Suppressor macrophage treated with lipopolysaccharide for 1 hour (primary cell): ENCODE measurements at regions not wholly inside any gene's neighbourhood (a gene's known extent, or its start where the extent isn't known, plus 50 kb on each side); places are given as distances from the start of the nearest gene placed in this dataset.
"Not testable (repeated sequence)": the region's sequence is repeated elsewhere in the genome, so short reads cannot be mapped to it uniquely, and the experiment has no call there.

Source experiments
- DNase-seq, 3 donors: peaks; one replicate each; pipeline ENCODE4 v3.0.0-alpha.2; 2020 to 2022

- DNase-seq, result no peak
Measured at GRCh38 chr5:138647261-138647788, 72.1 kb upstream of the HSPA9 start.

- no peak for DNase-seq
Measured at GRCh38 chr5:138646671-138647070, 71.5 kb upstream of the HSPA9 start.

- DNase-seq, result no peak
Measured at GRCh38 chr5:138645778-138646575, 70.8 kb upstream of the HSPA9 start.

DNA sequence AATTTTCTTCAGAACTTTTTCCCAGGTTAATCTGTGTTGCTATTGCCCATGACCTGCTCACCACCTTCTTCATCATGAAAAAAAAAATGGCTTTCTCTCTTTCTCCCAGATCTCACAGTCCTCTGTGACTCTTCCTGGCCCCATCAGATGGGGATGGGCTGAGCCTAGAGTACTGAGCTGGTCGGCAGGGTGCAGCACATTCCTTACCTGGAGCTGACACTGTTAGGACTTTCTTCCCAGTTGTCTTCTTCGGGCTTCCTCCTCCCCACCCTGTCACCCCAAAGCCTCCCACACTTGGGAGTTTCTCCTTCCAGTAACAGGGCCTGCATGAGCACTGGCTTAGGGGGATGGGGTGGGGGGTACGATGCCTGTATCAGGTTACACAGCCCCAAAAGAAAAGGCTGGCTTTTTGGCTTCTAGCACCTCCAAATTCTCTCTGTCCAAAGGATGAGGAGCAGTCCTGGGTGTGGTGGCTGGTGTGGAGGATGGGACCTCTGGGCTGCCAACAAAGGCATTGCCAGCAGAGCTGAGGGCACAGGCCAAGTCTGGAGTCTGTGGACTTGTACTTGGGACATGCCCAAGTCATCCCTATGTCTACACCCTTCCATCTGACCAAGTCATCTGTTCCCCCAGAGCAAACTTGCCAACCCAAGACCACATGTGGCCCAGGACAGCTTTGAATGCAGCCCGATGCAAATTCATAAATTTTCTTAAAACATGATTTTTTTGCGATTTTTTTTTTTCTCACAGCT is 68.0 kb upstream of the HSPA9 start:
- DNase-seq, result no peak

DNA sequence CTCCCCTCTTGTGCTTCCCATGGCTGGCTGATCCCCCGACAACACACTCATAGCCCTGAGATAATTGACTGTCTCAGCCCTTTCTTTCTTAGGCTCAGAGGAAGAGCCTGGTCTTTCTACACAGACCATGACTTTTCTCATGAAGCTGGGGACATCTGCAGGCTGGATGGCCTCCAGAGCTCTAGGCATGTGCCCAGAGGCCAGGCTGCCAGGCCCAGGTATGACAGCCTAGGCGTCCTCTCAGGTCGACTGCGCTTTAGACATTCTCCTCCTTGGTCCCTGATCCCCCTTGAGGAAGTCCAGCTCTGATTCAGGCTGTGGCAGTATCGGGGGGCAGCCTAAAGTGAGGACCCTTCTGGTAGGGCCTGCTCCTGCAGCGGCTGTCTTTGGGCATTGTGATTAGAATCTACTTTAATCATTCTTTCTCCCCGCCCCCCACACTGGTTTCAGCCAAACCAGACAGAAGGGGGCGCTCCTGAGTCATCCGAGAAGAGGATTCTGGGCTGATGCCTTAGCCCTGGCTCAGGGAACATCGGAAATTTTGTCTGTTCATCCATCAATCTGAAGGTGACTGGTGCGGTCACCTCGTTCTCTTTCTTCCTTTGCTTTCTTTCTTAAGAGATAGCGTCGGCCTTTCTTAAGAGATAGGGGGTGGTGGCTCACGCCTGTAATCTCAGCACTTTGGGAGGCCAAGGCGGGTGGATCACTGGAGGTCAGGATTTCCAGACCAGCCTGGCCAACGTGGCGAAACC is 66.5 kb upstream of the HSPA9 start:
- peak; percentile 87 to 93 (median 92) for DNase-seq

DNA sequence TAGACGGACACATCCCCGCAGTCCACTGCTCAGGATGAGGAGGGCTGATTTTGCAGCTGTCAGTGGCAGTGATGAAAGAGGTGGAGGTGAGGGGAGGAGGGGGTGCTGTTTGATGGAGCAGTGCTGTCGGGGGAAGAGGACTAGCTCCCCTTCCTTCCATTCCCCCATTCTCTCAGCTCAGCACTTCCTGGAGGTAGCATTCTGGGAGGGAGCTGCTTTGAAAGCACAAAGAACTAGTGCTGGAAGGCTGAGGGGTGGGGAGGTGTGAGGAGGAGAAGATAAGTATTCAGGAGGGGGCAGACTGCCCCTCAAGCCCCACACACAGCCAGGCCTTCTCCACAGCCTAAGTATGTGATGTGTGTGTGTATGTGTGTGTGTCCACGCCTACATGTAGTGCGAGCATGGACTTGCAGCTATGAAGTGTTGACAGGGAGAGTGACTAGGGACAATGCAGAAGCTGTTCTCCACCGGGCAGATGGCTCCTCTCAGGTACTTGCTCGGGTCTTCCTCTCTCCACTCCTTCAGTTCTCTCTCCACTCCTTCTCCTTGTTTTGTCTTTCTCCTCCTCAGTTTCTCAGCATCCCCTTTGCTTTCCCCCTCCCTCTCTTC is 65.5 kb upstream of the HSPA9 start:
- DNase-seq, result no peak

GRCh38 chr5:138640138-138640537 is 64.9 kb upstream of the HSPA9 start:
- no peak for DNase-seq

DNA sequence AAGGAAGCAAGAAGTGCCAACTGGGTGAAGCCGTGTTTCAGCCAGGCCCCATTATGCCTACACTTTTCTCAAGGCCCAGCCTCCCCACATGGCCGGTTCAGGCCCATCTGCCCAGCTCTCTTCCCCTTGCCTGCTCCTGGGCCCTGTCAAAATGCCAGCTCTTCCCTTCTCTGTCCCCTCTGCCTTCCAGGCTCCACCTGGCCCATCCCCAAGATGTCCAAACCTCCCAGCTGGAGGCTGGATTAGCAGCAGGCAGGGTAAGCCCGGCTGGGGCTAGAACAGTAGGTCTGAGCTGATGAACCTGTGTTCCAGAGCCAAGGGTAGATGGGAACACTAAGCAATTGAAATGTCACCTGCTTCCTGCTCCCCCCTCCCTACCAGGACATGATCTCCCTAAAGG is 64.1 kb upstream of the HSPA9 start:
- DNase-seq, result no peak

GRCh38 chr5:138637256-138637655 is 62.1 kb upstream of the HSPA9 start:
- no peak for DNase-seq

- no peak for DNase-seq
Measured at GRCh38 chr5:138636398-138636944, 61.3 kb upstream of the HSPA9 start.

GRCh38 chr5:138635708-138636107 is 60.5 kb upstream of the HSPA9 start:
- DNase-seq, result no peak

- DNase-seq, result no peak
Measured at GRCh38 chr5:138635265-138635664, 60.1 kb upstream of the HSPA9 start.

DNA sequence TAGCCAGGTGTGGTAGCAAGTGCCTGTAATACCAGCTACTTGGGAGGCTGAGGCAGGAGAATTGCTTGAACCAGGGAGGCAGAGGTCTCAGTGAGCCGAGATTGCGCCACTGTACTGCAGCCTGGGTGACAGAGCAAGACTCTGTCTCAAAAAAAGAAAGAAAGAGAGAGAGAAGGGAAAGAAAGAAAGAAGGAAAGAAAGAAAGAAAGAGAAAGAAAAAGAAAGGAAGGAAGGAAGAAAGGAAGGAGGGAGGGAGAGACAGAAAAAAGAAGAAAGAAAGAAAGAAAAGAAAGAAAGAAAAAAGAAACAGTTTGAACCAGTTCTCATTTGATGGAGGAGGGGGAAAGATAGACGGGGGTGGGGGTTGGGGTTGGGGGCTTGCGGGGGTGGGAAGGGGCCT is 59.6 kb upstream of the HSPA9 start:
- DNase-seq, result not testable (repeated sequence)

DNA sequence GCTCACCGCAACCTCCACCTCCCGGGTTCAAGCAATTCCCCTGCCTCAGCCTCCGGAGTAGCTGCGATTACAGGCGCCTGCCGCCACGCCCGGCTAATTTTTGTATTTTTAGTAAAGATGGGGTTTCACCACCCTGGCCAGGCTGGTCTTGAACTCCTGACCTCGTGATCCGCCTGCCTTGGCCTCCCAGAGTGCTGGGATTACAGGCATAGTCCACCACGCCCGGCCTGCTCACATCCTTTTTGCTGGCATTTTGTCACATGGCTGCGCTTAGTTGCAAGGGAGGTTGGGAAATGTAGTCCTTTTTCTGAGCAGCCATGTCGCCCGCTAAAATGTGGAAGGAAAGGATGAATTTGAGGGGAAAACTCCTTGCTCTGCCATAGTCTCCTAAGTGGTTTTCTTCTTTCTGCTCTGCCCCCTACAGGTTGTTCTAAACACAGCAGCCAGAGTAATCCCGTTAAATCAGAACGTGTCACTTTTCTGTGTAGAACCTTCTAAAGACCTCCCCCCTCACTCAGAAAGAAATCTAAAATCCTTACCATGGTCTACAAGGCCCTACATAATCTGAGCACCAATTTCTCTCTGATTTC is 57.8 kb upstream of the HSPA9 start:
- DNase-seq, result peak; percentile 89 to 96 (median 94)

- no peak for DNase-seq
Measured at GRCh38 chr5:138631096-138631928, 56.1 kb upstream of the HSPA9 start.

- DNase-seq, result no peak
Measured at GRCh38 chr5:138629392-138629791, 54.2 kb upstream of the HSPA9 start.

DNA sequence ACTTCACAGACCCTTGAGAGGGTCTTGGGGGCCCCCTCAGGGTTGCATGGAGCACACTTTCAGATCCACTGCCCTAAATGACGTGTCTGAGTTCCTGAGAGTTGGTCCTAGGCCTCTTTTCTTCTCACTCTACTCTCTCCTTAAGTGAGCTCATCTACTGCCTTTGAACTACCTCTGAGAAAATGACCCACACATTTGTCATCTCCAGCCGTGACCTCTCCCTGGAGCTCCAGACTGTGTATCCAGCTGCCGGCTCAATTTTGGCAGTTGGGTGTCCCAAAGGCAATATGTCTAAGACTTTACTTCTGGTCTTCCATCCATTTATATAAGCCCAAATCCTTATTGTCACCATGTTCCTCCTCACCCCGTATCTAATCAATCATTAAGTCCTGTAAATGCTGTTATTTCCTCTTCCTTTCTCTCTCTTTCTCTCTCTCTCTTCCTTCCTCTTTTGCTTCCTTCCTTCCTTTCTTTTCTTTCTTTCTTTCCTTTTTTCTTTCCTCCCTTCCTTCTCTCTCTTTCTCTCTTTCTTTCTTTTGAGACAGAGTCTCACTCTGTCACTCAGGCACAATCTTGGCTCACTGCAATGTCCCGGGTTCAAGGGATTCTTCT is 51.2 kb upstream of the HSPA9 start:
- DNase-seq, result no peak

DNA sequence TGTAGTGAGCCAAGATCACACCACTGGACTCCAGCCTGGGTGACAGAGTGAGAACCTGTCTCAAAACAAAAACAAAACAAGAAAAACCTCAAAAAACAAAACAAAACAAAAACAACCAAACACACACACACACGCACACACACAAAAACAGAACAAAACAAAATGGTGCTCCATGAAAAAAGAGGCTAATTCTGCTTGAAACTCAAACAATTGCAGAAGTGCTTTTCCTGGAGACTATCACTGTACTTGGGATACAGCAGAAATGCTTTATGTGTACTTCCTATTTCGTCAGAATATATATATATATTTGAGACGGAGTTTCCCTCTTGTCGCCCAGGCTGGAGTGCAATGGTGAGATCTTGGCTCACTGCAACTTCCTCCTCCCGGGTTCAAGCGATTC is 49.9 kb upstream of the HSPA9 start:
- peak; percentile 63 to 88 (median 78) for DNase-seq
